ENCODE measurements at regions not wholly inside any gene's neighbourhood (a gene's known extent, or its start where the extent isn't known, plus 50 kb on each side); places are given as distances from the start of the nearest gene placed in this dataset.

- Mint-ChIP-seq H3K4me1 (ENCODE audit: low read depth) (no peaks in the 10 kb centered on the region), H3K27me3 (no peaks in the 10 kb centered on the region), H3K36me3 (ENCODE audit: low read depth) (no peaks in the 10 kb centered on the region), H3K9me3 (no peaks in the 10 kb centered on the region), H3K4me3 (no peak overlapping the region), H3K27ac (no peak overlapping the region)
- no peaks in the 10 kb centered on the region for H3K4me1 ChIP-seq (ENCODE audit: insufficient read depth, low read length)
- ATAC-seq (ENCODE audit: poor library complexity) (no peak), DNase-seq (no peak)
- ChIA-PET CTCF (no interaction called here), POLR2A (no interaction called here)
- H3K9me3 ChIP-seq (ENCODE audit: control insufficient read depth in 1 of 2, insufficient read depth in 1 of 2, low read length in 2 of 2): peaks cover 0 to 10% of the 10 kb centered on the region in 2 experiments
- H3K36me3 ChIP-seq (ENCODE audit: insufficient read depth, low read length): no peaks in the 10 kb centered on the region
- no peaks in the 10 kb centered on the region for H3K27me3 ChIP-seq (ENCODE audit: control insufficient read depth in 1 of 2, insufficient read depth in 2 of 2, low read length in 2 of 2)
- H3K27ac ChIP-seq (ENCODE audit: low read depth in 1 of 2, low read length in 2 of 2): no peak overlapping the region
- no peak overlapping the region for H3K4me3 ChIP-seq (ENCODE audit: low read length)
- intact Hi-C loops (cut with DNase I, micrococcal nuclease): no loop called here
- TF ChIP-seq, protein P1, sequence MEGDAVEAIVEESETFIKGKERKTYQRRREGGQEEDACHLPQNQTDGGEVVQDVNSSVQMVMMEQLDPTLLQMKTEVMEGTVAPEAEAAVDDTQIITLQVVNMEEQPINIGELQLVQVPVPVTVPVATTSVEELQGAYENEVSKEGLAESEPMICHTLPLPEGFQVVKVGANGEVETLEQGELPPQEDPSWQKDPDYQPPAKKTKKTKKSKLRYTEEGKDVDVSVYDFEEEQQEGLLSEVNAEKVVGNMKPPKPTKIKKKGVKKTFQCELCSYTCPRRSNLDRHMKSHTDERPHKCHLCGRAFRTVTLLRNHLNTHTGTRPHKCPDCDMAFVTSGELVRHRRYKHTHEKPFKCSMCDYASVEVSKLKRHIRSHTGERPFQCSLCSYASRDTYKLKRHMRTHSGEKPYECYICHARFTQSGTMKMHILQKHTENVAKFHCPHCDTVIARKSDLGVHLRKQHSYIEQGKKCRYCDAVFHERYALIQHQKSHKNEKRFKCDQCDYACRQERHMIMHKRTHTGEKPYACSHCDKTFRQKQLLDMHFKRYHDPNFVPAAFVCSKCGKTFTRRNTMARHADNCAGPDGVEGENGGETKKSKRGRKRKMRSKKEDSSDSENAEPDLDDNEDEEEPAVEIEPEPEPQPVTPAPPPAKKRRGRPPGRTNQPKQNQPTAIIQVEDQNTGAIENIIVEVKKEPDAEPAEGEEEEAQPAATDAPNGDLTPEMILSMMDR (IDR thresholded peaks at IDR 0.05): no peak
Observed at GRCh38 chrX:30153881-30154260, 61.5 kb upstream of the MAGEB2 start.

DNA sequence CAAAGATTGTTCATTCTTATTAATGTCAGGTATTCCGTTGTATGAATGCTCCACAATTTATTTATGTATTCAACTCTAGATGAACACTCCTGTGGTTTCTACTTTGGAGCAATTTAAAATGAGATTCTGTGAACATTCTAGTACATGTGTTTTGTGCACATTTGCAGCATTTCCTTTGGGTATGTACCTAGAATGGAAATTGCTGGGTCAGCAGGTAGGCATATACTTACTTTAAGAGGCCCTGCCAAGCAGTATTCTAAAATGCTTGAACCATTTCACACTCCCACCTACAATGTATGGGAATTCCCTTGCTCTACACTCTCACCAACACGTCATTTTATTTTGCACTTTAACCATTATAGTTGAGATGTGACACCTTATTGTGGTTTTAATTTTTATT lies 59.4 kb upstream of the MAGEB2 start:
- peaks cover 0 to 4% of the 10 kb centered on the region in 2 experiments for H3K9me3 ChIP-seq (ENCODE audit: control insufficient read depth in 1 of 2, insufficient read depth in 1 of 2, low read length in 2 of 2)
- POLR2A ChIA-PET: no interaction called here
- H3K4me1 ChIP-seq (ENCODE audit: insufficient read depth, low read length): no peaks in the 10 kb centered on the region
- CTCF ChIA-PET: no interaction called here
- intact Hi-C loops (cut with DNase I, micrococcal nuclease): no loop called here
- Mint-ChIP-seq H3K27me3 (no peaks in the 10 kb centered on the region), H3K27ac (no peak overlapping the region), H3K4me3 (no peak overlapping the region), H3K36me3 (ENCODE audit: low read depth) (no peaks in the 10 kb centered on the region), H3K4me1 (ENCODE audit: low read depth) (no peaks in the 10 kb centered on the region), H3K9me3 (no peaks in the 10 kb centered on the region)
- H3K27me3 ChIP-seq (ENCODE audit: control insufficient read depth in 1 of 2, insufficient read depth in 2 of 2, low read length in 2 of 2): no peaks in the 10 kb centered on the region
- TF ChIP-seq, protein P1 (IDR thresholded peaks at IDR 0.05): no peak
- no peak overlapping the region for H3K27ac ChIP-seq (ENCODE audit: low read depth in 1 of 2, low read length in 2 of 2)
- H3K36me3 ChIP-seq (ENCODE audit: insufficient read depth, low read length): no peaks in the 10 kb centered on the region
- no peak overlapping the region for H3K4me3 ChIP-seq (ENCODE audit: low read length)
- DNase-seq: no peak
- ATAC-seq (ENCODE audit: poor library complexity): no peak

DNA sequence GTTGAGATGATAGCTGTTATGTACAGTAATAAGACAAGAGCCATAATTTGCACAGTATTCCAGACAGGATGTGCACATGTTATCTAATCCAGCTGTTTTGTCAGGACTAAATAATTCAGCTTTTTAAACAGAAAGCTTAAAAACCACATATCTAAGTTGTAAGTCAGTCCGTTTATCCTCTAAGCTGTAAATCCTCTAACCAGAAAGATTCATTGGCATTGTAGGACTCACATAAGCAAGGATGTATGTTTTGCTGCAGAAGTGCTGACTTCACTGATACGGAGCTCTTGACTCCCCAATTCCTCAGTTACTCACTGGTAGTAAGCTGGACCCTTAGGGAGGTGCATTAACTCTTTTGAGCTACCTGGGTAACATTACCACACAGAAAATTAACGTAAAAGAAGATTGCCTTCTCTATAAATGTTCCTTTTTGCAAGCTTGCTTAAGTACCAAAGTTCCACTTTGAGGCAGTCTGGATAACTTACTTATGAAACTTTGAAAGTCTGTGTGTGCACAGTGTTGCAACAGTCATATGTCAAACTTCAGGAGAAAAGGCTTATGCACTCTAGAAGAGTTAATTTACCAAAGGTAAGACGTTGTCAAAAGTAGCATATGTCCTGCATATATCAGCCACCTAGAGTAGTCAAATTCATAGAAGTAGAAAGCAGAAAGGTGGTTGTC lies 58.3 kb upstream of the MAGEB2 start:
- ChIA-PET CTCF (no interaction called here), POLR2A (no interaction called here)
- no peak overlapping the region for H3K27ac ChIP-seq (ENCODE audit: low read depth in 1 of 2, low read length in 2 of 2)
- no peaks in the 10 kb centered on the region for H3K27me3 Mint-ChIP-seq
- H3K4me1 ChIP-seq (ENCODE audit: insufficient read depth, low read length): no peaks in the 10 kb centered on the region
- intact Hi-C loops (cut with DNase I, micrococcal nuclease): no loop called here
- H3K4me3 Mint-ChIP-seq: no peak overlapping the region
- no peaks in the 10 kb centered on the region for H3K4me1 Mint-ChIP-seq (ENCODE audit: low read depth)
- H3K4me3 ChIP-seq (ENCODE audit: low read length): no peak overlapping the region
- no peak overlapping the region for H3K27ac Mint-ChIP-seq
- H3K36me3 ChIP-seq (ENCODE audit: insufficient read depth, low read length): no peaks in the 10 kb centered on the region
- H3K27me3 ChIP-seq (ENCODE audit: control insufficient read depth in 1 of 2, insufficient read depth in 2 of 2, low read length in 2 of 2): no peaks in the 10 kb centered on the region
- peaks cover 0 to 4% of the 10 kb centered on the region in 2 experiments for H3K9me3 ChIP-seq (ENCODE audit: control insufficient read depth in 1 of 2, insufficient read depth in 1 of 2, low read length in 2 of 2)
- no peaks in the 10 kb centered on the region for H3K36me3 Mint-ChIP-seq (ENCODE audit: low read depth)
- no peaks in the 10 kb centered on the region for H3K9me3 Mint-ChIP-seq
- DNase-seq: no peak
- TF ChIP-seq, protein P1 (IDR thresholded peaks at IDR 0.05): no peak
- no peak for ATAC-seq (ENCODE audit: poor library complexity)

Data from CD4-positive, alpha-beta T cell (primary cell).